PC-9 (cell line): ENCODE measurements at regions not wholly inside any gene's neighbourhood (a gene's known extent, or its start where the extent isn't known, plus 50 kb on each side); places are given as distances from the start of the nearest gene placed in this dataset.

Experiments used
- BruUV-seq: library from RNA; stranded (reverse); fragments of 400-500 nt; replicated peaks from 2 replicates; lab custom pipeline; 2021; lab: Mats Ljungman, UMichigan
- CTCF ChIA-PET: fragments of 300-600 bp; sonication (Branson Sonifier 250); formaldehyde crosslinking; loops from one replicate; lab custom pipeline; 2022; ENCODE audit warnings: antibody characterized with exemption; lab: Charles Lee
- POLR2A ChIA-PET: fragments of 300-600 bp; sonication (Branson Sonifier 250); formaldehyde crosslinking; loops from one replicate; lab custom pipeline; 2022; ENCODE audit warnings: antibody characterized with exemption; ENCODE audit not compliant: unreplicated experiment; lab: Charles Lee
- DNase-seq, 2 experiments: peaks; one replicate each; pipeline versions ENCODE4 v3.0.0 to v3.0.0-alpha.2; 2015 to 2022; ENCODE audit warnings: mixed read lengths in 1 of 2
- H2AFZ ChIP-seq: fragments of 200-600 bp; sonication (generic); 2 replicates; pipeline ENCODE4 v1.8.1; 2017; ENCODE audit warnings: antibody characterized with exemption
- H3F3A ChIP-seq: fragments of 200-600 bp; sonication (generic); 2 replicates; pipeline ENCODE4 v1.8.1; 2017; ENCODE audit warnings: antibody characterized with exemption, mild to moderate bottlenecking, low read depth; ENCODE audit not compliant: insufficient read depth
- H3K27ac ChIP-seq: fragments of 200-600 bp; sonication (generic); 2 replicates; pipeline ENCODE4 v1.6.1; 2016; ENCODE audit warnings: mixed run types
- H3K27me3 ChIP-seq: fragments of 200-600 bp; sonication (generic); 2 replicates; pipeline ENCODE4 v1.6.1; 2016; ENCODE audit warnings: low read depth, mixed run types; ENCODE audit not compliant: insufficient read depth
- H3K36me3 ChIP-seq: fragments of 200-600 bp; sonication (generic); 2 replicates; pipeline ENCODE4 v1.6.1; 2016; ENCODE audit warnings: low read depth, mixed run types
- H3K4me1 ChIP-seq: fragments of 200-600 bp; sonication (generic); replicated peaks from 2 replicates; pipeline ENCODE4 v1.6.1; 2016; ENCODE audit warnings: mixed run types; ENCODE audit not compliant: insufficient read depth
- H3K4me2 ChIP-seq: fragments of 200-600 bp; sonication (generic); 2 replicates; pipeline ENCODE4 v1.6.1; 2017; ENCODE audit warnings: mixed run types
- H3K4me3 ChIP-seq: fragments of 200-600 bp; sonication (generic); 2 replicates; pipeline ENCODE4 v1.6.1; 2016; ENCODE audit warnings: mixed run types
- H3K79me2 ChIP-seq: fragments of 200-600 bp; sonication (generic); 2 replicates; pipeline ENCODE4 v1.6.1; 2017; ENCODE audit warnings: low read depth, mixed run types
- H3K9me2 ChIP-seq: fragments of 200-600 bp; sonication (generic); 2 replicates; pipeline ENCODE4 v1.8.1; 2017; ENCODE audit warnings: mild to moderate bottlenecking; ENCODE audit not compliant: insufficient read depth
- H3K9me3 ChIP-seq: fragments of 200-600 bp; sonication (generic); 2 replicates; pipeline ENCODE4 v1.8.1; 2016; ENCODE audit warnings: low read depth; ENCODE audit not compliant: insufficient read depth
- H4K20me1 ChIP-seq: fragments of 200-600 bp; sonication (generic); 2 replicates; pipeline ENCODE4 v1.8.1; 2017; ENCODE audit not compliant: insufficient read depth
- CTCF ChIP-seq: fragments of 200-600 bp; sonication (generic); conservative IDR thresholded peaks from 2 replicates; pipeline ENCODE4 v1.6.1; 2017; ENCODE audit warnings: mixed run types, antibody characterized with exemption, mild to moderate bottlenecking, moderate library complexity
- EZH2 ChIP-seq: fragments of 200-600 bp; sonication (generic); IDR thresholded peaks from 2 replicates; pipeline ENCODE4 v1.8.0; 2017; ENCODE audit warnings: antibody characterized with exemption, low read depth
- intact Hi-C: fragments of 100-400 bp; cut with micrococcal nuclease; formaldehyde crosslinking; loops from one replicate; pipeline ENCODE4 v1.10.0; 2022; ENCODE audit not compliant: unreplicated experiment

- H3K9me2 ChIP-seq = no peaks in the 10 kb centered on the region
- no peak overlapping the region for H3K27ac ChIP-seq
- no peak for DNase-seq
- H3K79me2 ChIP-seq = no peaks in the 10 kb centered on the region
- H3K27me3 ChIP-seq = peaks cover 33% of the 10 kb centered on the region
- no peaks in the 10 kb centered on the region for H4K20me1 ChIP-seq
- ChIA-PET CTCF (no interaction called here), POLR2A (interaction anchor here (0.7 kb wide), 1 partner anchor 406 kb away, joined by 3 read pairs; no protein-coding TSS in a partner anchor)
- no peaks in the 10 kb centered on the region for H3K36me3 ChIP-seq
- H3K9me3 ChIP-seq = no peaks in the 10 kb centered on the region
- H3K4me1 ChIP-seq = 0 out of 2 replicates have a peak, but pooled peaks cover 8% of the 10 kb centered on the region
- BruUV-seq = no TSS peak
- no peak overlapping the region for H3K4me3 ChIP-seq
- no peaks in the 10 kb centered on the region for H3F3A ChIP-seq
- TF ChIP-seq CTCF (no peak), EZH2 (no peak)
- intact Hi-C loops = no loop called here
- H3K4me2 ChIP-seq = no peak overlapping the region
- H2AFZ ChIP-seq = no peak overlapping the region
These were observed 68.6 kb upstream of the CCND1 start for GRCh38 chr11:69572233-69572860.

GRCh38 chr11:69572861-69573260 is 68.1 kb upstream of the CCND1 start:
- no peaks in the 10 kb centered on the region for H4K20me1 ChIP-seq
- no TSS peak for BruUV-seq
- TF ChIP-seq CTCF (no peak), EZH2 (no peak)
- DNase-seq = no peak
- no peaks in the 10 kb centered on the region for H3K9me2 ChIP-seq
- H3K27me3 ChIP-seq = peaks cover 38% of the 10 kb centered on the region
- ChIA-PET POLR2A (interaction anchor here (0.7 kb wide), 1 partner anchor 407 kb away, joined by 3 read pairs; no protein-coding TSS in a partner anchor), CTCF (no interaction called here)
- H3K36me3 ChIP-seq = no peaks in the 10 kb centered on the region
- H3F3A ChIP-seq = no peaks in the 10 kb centered on the region
- H3K9me3 ChIP-seq = no peaks in the 10 kb centered on the region
- intact Hi-C loops = no loop called here
- no peak overlapping the region for H3K27ac ChIP-seq
- H2AFZ ChIP-seq = no peak overlapping the region
- no peak overlapping the region for H3K4me2 ChIP-seq
- 0 out of 2 replicates have a peak, but pooled peaks cover 4% of the 10 kb centered on the region for H3K4me1 ChIP-seq
- no peaks in the 10 kb centered on the region for H3K79me2 ChIP-seq
- H3K4me3 ChIP-seq = no peak overlapping the region

- intact Hi-C loops = no loop called here
These were observed 67.0 kb upstream of the CCND1 start for GRCh38 chr11:69573761-69574607.

More at GRCh38 chr11:69573761-69574607, 67.0 kb upstream of the CCND1 start:
- Histone ChIP-seq H3F3A (no peaks in the 10 kb centered on the region), H3K4me3 (no peak overlapping the region), H3K27ac (no peak overlapping the region), H3K9me3 (no peaks in the 10 kb centered on the region), H4K20me1 (no peaks in the 10 kb centered on the region), H3K4me1 (no peaks in the 10 kb centered on the region), H3K79me2 (no peaks in the 10 kb centered on the region), H3K36me3 (no peaks in the 10 kb centered on the region), H2AFZ (no peak overlapping the region), H3K4me2 (no peak overlapping the region), H3K9me2 (no peaks in the 10 kb centered on the region), H3K27me3 (peaks cover 49% of the 10 kb centered on the region)
- BruUV-seq = no TSS peak
- POLR2A ChIA-PET = no interaction called here
- DNase-seq = no peak
- no peak for TF ChIP-seq CTCF
- no peak for TF ChIP-seq EZH2
- CTCF ChIA-PET = interaction anchor here (0.7 kb wide), 1 partner anchor 343 kb away, joined by 16 read pairs; no protein-coding TSS in a partner anchor
